Activated CD4-positive, CD25-positive, alpha-beta regulatory T cell treated with anti-CD3 and anti-CD28 coated beads, Interleukin-2, amount 50 U/mL, for 16 hours (primary cell): ENCODE measurements at regions not wholly inside any gene's neighbourhood (a gene's known extent, or its start where the extent isn't known, plus 50 kb on each side); places are given as distances from the start of the nearest gene placed in this dataset.
"Not testable (repeated sequence)": the region's sequence is repeated elsewhere in the genome, so short reads cannot be mapped to it uniquely, and the experiment has no call there.

Source experiments
- DNase-seq: peaks from one replicate; pipeline ENCODE4 v3.0.0-alpha.2; 2020; ENCODE audit warnings: low read depth, low spot score

DNA sequence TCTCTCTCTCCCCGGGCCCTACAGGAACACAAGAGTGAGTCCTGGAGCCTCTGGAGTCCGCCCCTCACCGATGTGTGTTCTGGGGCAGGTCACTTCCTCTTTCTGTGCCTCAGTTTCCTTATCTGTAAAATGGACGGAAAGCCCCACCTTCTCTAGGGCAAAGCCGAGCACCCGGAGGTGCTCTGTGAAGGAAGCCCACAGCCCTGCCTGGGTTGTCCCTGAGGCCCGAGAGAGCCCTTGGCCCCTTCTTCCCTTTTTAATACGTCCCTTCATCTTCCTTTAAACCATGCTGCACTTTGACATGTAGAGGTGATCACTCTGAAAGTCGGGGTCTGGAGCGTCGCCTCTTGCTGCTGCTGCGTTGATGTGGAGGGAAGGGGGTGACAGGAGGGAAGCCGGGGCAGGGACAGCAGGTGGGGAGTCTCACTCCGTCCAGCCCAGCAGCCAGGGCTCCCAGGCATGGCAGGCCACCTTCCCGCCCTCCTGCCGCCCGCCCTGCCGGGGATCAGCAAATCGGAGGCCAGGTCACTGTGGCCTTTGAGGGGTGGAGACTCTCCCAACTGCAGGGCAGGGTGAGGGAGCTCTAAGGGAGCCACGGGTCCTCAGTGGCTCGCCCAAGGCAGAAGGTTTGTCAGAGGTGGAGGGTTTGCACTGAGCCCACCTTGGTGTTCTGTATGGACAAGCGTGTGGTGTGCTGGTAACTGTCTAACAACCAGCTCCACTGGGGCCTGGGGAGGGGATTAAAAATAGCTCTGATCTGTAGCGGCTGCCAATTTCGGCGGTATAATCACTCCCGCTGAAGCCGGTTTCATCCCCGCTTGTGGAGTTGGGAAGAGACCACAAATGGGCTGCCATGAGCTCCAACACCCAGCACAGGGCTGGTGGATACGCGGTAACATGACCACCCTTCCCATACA lies 135.9 kb upstream of the ID2 start:
- DNase-seq: no peak

DNA sequence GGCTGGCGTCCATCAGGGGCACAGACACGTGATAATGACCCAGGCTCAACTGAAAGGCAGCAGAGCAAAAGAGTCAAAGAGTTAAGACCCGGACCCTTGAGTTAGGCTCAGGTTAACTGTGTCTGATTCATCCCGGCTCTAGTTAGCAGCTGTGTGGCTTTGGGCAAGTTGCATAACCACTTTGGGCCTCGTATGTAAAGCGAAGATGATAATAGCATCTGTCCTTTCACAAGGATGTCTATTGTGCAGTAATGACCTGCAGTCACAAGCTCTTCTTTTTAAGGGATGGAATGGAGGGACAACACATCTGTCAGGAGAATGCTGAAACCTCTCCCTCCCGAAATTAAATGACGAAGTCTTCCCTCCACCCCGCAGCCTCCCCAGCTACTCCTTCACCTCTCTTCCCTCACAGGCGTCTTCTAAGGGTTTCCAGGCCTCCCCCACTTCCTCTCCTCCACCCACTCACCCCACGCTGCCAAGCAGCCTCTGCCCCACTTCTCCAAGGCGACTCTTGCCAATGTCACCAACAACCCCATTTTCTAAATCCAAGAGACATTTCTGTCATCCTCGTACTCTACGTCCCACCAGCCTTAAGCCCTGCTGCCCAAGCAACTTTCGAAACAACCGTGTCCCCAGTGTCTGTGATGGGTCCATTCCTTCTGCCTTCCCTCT lies 135.1 kb upstream of the ID2 start:
- no peak for DNase-seq

DNA sequence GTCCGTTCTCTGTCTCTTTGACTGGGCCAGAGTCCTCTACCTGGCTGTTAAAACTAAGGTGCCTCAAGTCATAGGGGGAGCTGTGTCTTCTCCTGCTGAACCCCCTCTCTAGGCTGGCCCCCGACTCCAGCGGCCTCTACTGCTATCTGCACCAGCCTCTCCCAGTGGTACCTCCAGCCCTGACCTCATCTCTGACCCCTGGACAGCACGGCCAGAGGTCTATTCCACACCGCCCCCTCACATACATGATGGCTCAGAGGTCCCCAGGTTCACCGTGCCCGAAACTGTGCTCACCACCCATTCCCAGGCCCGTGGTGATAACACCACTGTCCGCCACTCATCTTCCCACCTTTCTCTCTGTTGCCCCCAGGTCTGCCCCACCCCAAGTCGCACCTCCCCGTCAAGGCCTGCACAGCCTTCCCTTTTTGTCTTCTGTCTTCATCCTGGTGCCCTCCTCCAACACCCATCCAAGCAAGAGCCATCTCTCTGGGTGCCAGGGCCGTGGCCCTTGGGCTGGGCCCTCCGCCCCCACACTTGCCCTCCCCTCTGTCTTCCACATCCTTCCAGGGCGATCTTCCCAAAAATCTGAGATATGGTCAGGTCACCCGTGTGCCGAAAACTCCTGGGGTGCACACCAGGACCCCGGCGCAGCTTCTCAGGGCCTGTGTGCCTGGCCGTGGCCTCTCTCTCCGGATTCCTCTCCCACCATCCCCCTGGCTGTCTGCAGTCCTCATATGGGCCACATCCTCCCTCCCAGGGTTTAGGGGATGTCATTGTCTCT lies 134.4 kb upstream of the ID2 start:
- no peak for DNase-seq

DNA sequence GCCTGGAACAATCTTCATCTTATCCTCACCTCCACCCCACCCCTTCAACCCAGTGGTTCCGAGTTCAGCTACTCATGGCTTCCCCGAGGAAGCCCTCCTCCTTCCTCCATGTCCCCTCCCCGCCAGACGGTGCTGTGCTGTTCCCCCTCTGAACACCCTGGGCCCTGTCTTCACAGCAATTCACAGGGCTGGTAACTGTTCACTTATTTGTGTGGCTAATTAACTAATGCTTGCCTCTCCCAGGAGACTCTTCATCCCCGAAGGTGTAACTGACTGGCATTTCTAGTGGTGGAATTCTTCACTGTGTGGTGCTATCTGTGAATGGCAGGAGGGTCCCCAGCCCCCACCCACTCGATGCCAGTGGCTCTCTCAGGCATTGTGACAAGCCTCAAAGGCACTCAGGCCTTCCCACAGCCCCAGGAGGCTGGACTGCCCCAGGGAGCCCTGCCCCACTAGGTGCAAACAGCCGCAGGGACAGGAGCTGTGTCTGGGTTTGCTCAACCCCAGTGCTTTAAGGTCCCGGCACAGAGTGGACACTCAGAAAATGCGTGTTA lies 133.7 kb upstream of the ID2 start:
- DNase-seq: no peak

DNA sequence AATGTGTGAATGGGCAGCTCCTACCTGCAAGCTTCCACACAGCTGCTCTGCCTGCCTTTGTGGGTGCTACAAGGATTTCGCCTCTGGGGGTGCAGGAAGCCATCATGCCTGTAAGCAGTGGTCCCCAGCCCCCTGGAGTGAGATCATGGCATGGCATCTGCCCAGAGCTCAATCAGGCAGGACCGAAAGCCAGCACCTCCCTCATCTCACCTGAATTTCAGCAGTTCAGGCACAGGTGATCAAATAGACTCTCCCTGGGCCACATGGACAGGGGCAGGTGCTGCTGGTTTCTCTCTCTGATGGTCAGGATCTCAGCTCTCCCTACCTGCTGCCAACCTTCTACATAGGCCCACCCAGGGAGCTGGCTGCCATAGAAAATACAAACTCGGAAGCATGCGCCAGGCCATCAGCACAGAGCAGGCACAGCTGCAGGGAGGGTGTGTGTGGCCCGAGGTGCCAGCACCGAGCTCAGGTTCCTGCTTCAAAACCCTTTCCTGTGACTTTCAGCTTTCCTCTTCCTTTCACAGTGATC lies 133.2 kb upstream of the ID2 start:
- no peak for DNase-seq

DNA sequence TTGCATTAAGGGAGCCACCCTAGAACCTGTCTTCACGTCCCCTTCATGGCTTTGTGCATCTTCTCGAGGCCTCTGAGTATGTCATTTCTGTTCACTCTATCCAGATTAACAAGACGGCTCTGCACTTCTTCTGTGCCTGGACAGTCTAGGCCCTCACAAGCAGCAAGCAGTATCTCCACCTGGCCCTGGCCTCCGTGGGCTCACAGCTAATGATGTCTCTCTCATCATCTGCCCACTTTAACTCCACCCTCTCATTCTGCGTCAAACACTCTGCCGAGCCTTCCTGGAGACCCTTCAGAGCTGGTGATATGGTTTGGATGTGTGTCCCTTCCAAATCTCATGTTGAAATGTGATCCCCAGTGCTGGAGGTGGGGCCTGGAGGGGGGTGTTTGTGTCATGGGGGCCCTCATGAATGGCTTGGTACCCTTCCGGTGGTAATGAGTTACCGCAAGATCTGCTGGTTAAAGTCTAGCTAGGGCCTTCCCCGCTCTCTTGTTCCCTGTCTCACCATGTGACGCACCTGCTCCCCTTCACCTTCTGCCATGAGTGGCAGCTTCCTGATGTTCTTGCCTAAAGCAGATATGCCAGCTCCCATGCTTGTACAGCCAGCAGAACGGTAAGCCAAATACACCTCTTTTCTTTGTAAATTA lies 132.5 kb upstream of the ID2 start:
- DNase-seq: no peak

DNA sequence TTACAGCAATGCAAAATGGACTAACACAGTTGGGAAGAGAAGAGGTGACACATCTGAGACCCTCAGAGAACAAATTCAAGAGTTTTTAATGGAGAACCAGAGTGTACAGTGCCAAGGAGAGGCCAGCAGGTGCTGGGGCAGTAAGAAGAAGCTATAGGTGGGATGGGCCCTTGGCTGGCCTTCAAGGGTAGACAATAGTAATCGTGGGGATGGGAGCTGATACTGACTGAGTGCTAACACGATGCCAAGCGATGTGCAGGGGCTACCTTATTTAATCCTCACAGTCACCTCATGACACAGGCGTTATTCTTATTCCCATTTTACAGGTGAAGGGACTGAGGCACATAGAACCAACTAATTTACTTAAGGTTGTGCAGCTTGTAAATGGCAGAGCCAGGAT lies 131.9 kb upstream of the ID2 start:
- DNase-seq: no peak

DNA sequence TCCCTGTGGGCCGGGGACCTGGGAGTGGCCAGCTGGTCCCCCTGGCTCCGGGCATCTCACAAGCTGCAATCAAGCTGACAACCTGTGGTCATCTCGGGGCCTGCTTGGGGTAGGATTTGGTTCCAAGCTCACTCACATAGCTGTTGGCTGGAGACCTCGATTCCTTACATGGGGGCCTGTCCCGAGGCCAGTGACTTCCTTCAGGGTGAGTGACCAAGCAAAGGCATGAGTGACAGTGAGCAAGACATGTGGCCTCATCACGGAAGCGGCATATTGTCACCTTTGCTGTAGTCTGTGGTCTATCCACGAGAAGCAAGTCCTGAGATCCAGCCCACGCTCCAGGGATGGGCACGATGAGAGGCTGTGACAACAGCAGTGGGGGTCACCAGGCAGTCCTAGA lies 131.4 kb upstream of the ID2 start:
- DNase-seq: no peak

DNA sequence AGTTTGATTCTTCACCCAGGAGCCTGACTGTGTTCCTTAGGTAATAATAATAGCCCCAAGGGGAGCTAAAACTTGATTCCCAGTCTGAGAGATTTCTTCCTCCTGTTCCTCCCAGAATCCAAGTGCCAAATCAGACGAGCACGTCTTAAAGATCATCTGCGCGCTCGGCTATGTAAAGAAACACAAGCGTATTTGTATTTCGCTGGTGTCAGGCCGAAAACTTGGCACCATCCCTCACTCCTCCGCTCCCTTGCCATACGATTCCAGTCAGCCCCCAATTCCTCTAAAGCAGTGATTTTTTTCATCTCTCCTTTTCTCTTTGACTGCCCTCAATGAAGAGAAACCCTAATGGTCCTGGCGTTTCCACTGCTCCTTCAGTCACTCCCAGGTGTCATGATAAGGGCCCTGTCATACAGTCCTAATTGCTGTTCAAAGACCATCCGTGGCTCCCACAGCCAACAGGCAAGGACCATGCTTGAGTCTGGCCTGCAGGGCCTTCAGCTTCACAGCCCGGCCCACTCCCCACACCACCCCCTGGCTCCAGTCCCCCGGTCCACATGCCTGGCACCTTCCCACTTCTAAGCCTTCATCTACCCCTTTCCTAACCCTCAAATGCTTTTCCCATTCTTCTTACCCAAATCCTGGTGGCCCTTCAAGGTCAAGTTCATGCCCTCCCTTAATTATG lies 130.8 kb upstream of the ID2 start:
- no peak for DNase-seq

DNA sequence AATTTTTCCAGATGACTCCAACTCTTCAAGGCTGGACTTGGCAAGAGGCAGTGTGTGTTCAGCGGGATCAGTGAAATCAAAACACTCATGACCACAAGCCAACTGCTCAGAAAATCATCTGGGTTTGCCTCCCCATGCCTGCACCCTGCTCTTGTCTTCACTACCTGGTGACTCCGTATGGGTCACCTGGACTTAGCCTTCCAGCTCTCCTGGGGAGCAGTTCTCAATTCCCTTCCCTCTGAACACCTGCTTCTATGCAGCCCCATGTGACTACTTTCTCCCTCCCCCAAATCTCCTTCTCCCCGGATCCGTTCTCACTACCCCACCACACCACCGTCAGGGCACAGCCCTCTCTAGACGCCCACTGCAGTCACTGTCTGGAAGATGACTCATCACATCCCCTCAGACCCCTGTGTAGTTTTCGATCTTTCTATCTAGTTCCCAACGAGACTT lies 130.2 kb upstream of the ID2 start:
- DNase-seq: no peak

DNA sequence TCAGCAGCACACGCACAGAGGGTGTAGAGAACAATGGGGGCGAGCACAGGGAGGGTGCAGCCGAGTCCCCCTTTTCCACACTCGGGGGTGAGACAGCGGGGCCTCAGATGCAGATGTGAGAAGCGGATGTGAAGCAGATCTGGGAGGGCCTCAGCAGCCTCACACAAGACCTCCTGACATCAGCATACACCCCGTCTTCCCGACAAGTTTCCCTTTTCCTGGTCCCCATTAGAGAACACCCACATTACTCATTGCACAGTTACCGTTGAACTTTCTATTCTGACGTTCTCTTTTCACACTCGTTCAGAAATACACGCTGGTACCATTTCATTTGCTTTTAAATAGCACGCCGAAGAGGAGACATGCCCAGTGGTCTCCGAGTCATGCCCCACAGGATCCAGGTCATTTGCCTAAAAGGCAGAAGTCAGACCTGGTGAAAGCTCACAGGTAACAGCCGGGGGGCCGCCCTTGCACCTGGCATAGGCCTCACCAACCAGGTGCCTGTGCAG lies 129.5 kb upstream of the ID2 start:
- DNase-seq: no peak

DNA sequence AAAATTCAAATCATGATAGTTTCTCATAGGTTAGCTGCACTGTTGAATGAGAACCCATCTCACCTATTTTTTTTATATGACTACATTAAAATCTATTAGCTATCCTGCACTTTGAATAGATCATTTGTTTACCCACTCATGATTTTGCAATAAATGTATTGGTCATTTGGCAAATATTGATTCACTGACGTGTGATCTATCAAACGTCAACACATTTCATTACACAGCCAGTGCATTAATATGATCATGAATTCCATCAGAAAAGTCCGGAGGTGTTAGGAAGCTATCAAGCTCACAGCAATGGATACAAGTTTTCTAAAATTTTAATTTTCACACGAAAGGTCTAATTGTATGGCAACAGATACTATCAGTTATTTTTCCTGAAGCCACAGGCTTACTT lies 128.2 kb upstream of the ID2 start:
- DNase-seq: no peak

DNA sequence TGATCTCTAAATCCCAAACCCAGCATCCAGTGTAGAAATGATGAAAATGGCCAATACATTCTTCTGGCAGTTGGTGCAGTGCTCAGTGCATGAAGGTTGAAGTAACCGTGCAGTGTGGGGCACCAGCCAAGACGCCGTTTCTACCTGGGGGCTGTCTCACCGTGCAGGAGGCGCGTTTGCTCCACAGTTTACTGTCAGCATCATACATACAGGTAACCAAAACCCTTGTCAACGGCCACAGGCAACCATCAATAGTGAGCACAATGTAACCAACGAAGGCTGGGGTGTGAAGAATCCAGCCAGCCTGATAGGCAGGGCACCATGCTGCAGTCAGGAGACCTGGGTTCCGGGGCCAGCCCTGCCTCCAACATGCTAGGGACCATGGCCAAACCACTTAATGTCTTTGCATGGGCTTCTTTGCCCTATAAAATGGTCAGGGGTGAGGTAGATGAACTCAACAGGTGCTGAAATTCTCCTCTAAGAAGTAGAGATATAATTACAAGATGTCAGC lies 127.5 kb upstream of the ID2 start:
- DNase-seq: no peak

DNA sequence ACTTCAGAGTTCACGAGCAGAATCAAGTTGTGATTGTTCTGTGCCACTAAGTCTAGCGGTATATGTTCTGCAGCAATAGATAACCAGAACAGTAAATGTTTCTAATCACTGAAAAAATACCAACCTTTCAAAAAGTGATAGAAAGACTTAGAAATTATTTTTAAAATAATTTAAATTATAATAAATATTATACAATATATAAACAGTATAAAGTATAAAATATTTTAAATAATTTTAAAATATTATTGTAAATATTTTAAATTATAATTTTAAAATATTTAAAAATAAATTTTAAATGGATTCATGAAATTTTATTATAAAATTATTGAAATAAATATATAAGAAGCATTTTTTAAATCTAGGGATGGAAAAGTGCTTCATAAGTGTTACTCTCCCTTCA lies 126.3 kb upstream of the ID2 start:
- DNase-seq: no peak

DNA sequence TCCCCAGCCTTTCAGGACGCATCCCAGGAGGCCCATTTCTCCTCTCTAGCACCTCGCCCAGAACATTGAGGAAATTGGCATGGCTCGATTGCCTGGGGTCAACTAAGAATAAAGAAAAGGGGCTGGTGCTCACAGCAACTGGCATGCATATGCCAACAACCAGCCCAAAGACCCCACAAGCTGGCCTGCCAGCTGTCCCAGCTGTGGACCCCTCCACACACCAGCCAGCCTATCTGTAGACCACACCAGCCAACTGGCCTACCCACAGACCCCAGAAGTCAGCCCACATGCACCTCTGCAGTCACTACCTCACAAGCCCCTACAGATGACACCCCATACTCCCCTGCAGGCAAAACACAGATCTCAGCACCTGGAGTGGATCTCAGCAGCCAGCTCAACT lies 123.8 kb upstream of the ID2 start:
- DNase-seq: no peak

DNA sequence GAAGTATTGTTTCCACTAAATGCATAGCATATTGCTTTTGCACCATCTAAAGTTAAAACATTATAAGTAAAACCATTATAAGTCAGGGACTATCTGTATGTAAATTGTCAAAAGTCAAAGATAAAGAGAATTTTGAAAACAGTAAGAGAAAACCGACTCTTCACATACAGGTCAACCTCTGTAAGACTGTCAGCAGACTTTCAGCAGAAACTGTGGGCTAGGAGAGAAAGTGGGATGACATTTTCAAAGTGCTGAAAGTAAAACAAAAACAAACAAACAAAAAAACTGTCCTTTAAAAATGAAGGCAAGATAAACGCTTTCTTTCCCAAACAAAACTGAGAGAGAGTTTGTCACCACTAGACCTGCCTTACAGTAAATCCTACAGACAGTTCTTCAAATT lies 122.9 kb upstream of the ID2 start:
- DNase-seq: no peak

DNA sequence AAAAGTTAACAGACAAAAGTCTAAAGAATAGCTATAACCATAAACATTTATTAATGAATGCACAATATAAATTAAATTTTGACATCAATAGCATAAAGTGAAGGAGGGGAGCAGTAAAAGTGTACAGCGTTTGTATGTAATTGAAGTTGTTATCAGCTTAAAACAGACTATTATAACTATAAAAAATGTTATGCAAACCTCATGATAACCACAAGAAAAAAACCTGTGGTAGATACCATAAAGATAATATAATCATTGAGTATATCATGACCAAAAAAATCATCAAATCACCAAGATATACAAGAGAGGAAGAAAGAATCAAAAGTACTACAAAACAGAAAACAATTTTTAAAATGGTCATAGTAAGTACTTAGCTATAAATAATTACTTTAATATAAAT lies 122.1 kb upstream of the ID2 start:
- DNase-seq: no peak

DNA sequence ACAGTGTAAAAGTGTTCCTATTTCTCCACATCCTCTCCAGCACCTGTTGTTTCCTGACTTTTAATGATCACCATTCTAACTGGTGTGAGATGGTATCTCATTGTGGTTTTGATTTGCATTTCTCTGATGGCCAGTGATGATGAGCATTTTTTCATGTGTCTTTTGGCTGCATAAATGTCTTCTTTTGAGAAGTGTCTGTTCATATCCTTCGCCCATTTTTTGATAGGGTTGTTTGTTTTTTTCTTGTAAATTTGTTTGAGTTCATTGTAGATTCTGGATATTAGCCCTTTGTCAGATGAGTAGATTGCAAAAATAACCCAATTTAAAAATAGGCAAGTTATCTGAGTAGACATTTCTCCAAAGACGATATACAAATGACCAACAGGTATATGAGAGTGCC lies 120.2 kb upstream of the ID2 start:
- DNase-seq: not testable (repeated sequence)

DNA sequence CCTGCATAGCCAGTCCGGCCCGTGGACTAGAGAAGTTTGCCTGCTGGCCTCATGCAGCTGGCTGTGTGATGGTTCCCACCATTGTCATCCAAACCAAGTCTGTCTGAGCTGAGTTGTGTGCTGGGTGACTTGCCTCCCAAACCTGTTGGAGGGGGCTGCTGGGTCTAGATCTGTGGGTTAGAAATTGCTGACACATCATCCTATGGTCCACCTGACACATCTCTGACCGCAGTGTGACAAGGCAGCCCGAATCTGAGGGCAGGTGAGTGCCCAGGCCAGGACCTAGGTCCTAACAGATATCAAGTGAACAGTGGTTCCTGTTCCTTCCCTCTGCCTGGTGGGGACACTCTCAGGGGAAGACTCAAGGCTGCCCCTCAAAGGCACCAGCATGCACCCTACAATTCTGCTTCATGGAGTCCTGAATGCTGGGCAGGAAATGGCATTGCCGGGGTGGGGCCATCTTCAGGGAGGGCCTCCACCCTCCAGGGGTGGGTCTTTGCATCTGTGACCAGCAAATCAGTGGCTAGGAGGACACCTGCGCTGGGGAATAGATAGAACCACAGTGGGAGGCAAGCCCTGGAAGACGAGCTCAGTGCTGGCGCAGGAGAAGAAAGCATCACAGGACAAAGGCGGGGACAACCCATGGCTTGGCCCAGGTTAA lies 117.9 kb upstream of the ID2 start:
- DNase-seq: no peak

DNA sequence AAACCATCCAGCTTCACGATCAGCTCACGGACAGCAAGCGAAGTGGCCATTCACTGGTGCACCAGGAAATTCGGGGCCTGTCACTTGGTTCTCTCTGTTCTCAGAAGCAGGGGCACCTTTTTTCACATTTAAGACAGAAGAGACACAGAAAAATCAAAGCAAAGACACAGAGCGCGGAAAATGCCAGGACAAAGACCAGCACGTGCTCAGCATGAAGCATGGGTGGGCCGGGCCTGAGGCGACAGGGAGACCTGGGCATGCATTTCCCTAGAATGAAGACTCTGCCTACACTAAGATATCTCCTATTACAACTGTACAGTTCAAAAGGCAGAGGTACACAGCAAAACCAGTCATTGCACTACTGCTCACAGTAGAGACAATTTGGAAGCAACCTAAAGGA lies 117.4 kb upstream of the ID2 start:
- DNase-seq: no peak
